Endothelial cell of umbilical vein (primary cell): ENCODE measurements at regions not wholly inside any gene's neighbourhood (a gene's known extent, or its start where the extent isn't known, plus 50 kb on each side); places are given as distances from the start of the nearest gene placed in this dataset.
"Not testable (repeated sequence)": the region's sequence is repeated elsewhere in the genome, so short reads cannot be mapped to it uniquely, and the experiment has no call there.

Source experiments
- BruUV-seq: library from RNA; stranded (reverse); fragments of 400-500 nt; replicated peaks from 2 replicates; lab custom pipeline; 2021; lab: Mats Ljungman, UMichigan
- CTCF ChIA-PET: fragments of 300-600, 350-600 bp; sonication (Branson Sonifier 250); formaldehyde crosslinking; loops from one replicate; lab custom pipeline; 2021; ENCODE audit warnings: antibody characterized with exemption, inconsistent platforms; lab: Charles Lee
- POLR2A ChIA-PET: fragments of 300-600, 350-600 bp; sonication (Branson Sonifier 250); formaldehyde crosslinking; loops from one replicate; lab custom pipeline; 2021; ENCODE audit warnings: antibody characterized with exemption, inconsistent platforms; lab: Charles Lee
- DNase-seq: peaks from one replicate; pipeline ENCODE4 v3.0.0-alpha.2; 2011; ENCODE audit warnings: low read depth, low spot score
- FAIRE-seq: peaks from 2 replicates; lab custom pipeline; 2011; peaks lifted over from hg19 to GRCh38; lab: Jason Lieb, UNC
- H2AFZ ChIP-seq: 2 replicates; pipeline ENCODE4 v1.6.0; 2012; ENCODE audit warnings: low read depth, low read length, control low read depth, inconsistent platforms
- H3K27ac ChIP-seq: 2 replicates; pipeline ENCODE4 v1.5.1; 2011; ENCODE audit warnings: low read depth, mild to moderate bottlenecking, control low read depth, low read length, moderate library complexity; ENCODE audit not compliant: insufficient read depth
- H3K27me3 ChIP-seq, 2 experiments: 2 replicates each; pipeline versions ENCODE4 v1.6.0 to v1.6.1; 2011; ENCODE audit warnings: low read length in 2 of 2, mixed read lengths in 1 of 2; ENCODE audit not compliant: control insufficient read depth in 2 of 2, insufficient read depth in 2 of 2
- H3K36me3 ChIP-seq, 2 experiments: 2 replicates in 1 of 2; 3 replicates in 1 of 2; pipeline ENCODE4 v1.5.1; 2011; ENCODE audit warnings: low read length in 2 of 2, mild to moderate bottlenecking in 1 of 2, moderate library complexity in 1 of 2; ENCODE audit not compliant: control insufficient read depth in 2 of 2, insufficient read depth in 2 of 2; ENCODE audit errors: extremely low read depth in 1 of 2
- H3K4me1 ChIP-seq: 3 replicates; pipeline ENCODE4 v1.5.1; 2011; ENCODE audit warnings: mild to moderate bottlenecking, low read length; ENCODE audit not compliant: control insufficient read depth, insufficient read depth; ENCODE audit errors: extremely low read depth
- H3K4me2 ChIP-seq: 2 replicates; pipeline ENCODE4 v1.6.1; 2011; ENCODE audit warnings: low read length, control low read depth, mixed read lengths; ENCODE audit not compliant: insufficient read depth
- H3K4me3 ChIP-seq, 3 experiments: fragments of 200-600 bp in 1 of 3; sonication (generic), shearing (Covaris generic) in 1 of 3; replicated peaks in 1 of 3; 2 replicates each; pipeline ENCODE4 v1.5.1; 2011 to 2016; ENCODE audit warnings: control low read depth in 3 of 3, low read length in 3 of 3, mild to moderate bottlenecking in 2 of 3, inconsistent platforms in 1 of 3, low read depth in 1 of 3, moderate library complexity in 1 of 3; ENCODE audit not compliant: insufficient read depth in 1 of 3
- H3K79me2 ChIP-seq: 2 replicates; pipeline ENCODE4 v1.6.0; 2012; ENCODE audit warnings: low read length, inconsistent platforms; ENCODE audit not compliant: control insufficient read depth, insufficient read depth
- H3K9ac ChIP-seq: replicated peaks from 2 replicates; pipeline ENCODE3; 2011; ENCODE audit warnings: low read length, control low read depth; ENCODE audit not compliant: insufficient read depth; ENCODE audit errors: extremely low read depth
- H3K9me1 ChIP-seq: replicated peaks from 3 replicates; pipeline ENCODE4 v1.6.0; 2011; ENCODE audit warnings: mild to moderate bottlenecking, low read length; ENCODE audit not compliant: control insufficient read depth, insufficient read depth; ENCODE audit errors: extremely low read depth
- H3K9me3 ChIP-seq: replicated peaks from 2 replicates; pipeline ENCODE4 v1.5.1; 2012; ENCODE audit warnings: low read length, inconsistent platforms; ENCODE audit not compliant: control insufficient read depth, insufficient read depth
- H4K20me1 ChIP-seq: replicated peaks from 2 replicates; pipeline ENCODE3; 2011; ENCODE audit warnings: mild to moderate bottlenecking, low read length; ENCODE audit not compliant: control insufficient read depth, insufficient read depth; ENCODE audit errors: extremely low read depth
- CTCF ChIP-seq, 2 donors: IDR thresholded peaks; 1 replicate in 1 of 2; 2 replicates in 1 of 2; pipeline ENCODE4 v1.5.1; 2011; ENCODE audit warnings: low read length in 2 of 2, mild to moderate bottlenecking in 2 of 2, moderate library complexity in 2 of 2, control low read depth in 1 of 2, inconsistent platforms in 1 of 2, low read depth in 1 of 2; ENCODE audit not compliant: insufficient read depth in 1 of 2; ENCODE audit errors: extremely low read depth in 1 of 2
- EZH2 ChIP-seq: IDR thresholded peaks from 2 replicates; pipeline ENCODE4 v1.6.1; 2012; ENCODE audit warnings: borderline replicate concordance, low read depth, mild to moderate bottlenecking, moderate library complexity, low read length, inconsistent platforms; ENCODE audit not compliant: severe bottlenecking
- FOS ChIP-seq: IDR thresholded peaks from 2 replicates; pipeline ENCODE4 v1.6.1; 2011; ENCODE audit warnings: mild to moderate bottlenecking, low read length, moderate library complexity, borderline replicate concordance; ENCODE audit not compliant: insufficient read depth
- JUN ChIP-seq: IDR thresholded peaks from 2 replicates; pipeline ENCODE4 v1.6.1; 2011; ENCODE audit warnings: borderline replicate concordance, low read depth; ENCODE audit not compliant: insufficient read length, insufficient read depth
- MYC ChIP-seq: IDR thresholded peaks from one replicate; pipeline ENCODE4 v1.6.1; 2011; ENCODE audit warnings: mild to moderate bottlenecking, low read depth, low read length
- dilution Hi-C: fragments of 300-500 bp; cut with MboI; formaldehyde crosslinking; loops from one replicate; pipeline ENCODE4 v1.15.0; 2019; ENCODE audit warnings: low sequenced_read_pairs; ENCODE audit not compliant: extremely low pct_ligation_motif_present
- intact Hi-C: fragments of 100-400 bp; cut with micrococcal nuclease; formaldehyde crosslinking; loops from one replicate; pipeline ENCODE4 v1.10.0; 2022
- TF ChIP-seq, protein P1 (sequence below): IDR thresholded peaks from 2 replicates; pipeline ENCODE4 v1.6.1; 2011; ENCODE audit not compliant: insufficient read depth, insufficient read length

DNA sequence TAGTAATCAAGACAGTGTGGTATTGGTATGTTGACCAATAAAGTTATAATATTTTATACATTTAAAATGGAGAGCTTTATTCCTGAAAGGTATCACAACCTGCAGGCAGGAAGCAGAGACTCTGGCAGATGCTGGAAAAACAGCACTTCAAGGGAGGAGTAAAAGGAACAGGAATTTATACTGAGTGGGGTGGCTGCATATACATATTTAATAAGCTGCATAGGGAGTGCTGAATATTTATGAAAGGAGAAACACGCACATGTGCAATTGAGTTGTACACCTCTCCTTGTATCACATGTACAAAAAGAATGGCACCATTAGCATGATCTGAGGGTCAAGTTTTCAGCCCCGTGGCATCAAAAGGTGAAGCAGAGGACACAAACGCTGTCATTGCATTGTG is 104.9 kb upstream of the PAXBP1 start:
- no peaks in the 10 kb centered on the region for H3K9me3 ChIP-seq
- no peak overlapping the region for H3K27ac ChIP-seq
- H4K20me1 ChIP-seq = no peaks in the 10 kb centered on the region
- peaks cover under 1 to 11% of the 10 kb centered on the region in 2 experiments for H3K27me3 ChIP-seq
- ChIA-PET CTCF (no interaction called here), POLR2A (no interaction called here)
- no peak overlapping the region for H3K9ac ChIP-seq
- intact Hi-C loops (no loop called here), dilution Hi-C loops (no loop called here)
- no peak overlapping the region for H2AFZ ChIP-seq
- TF ChIP-seq JUN (no peak), EZH2 (no peak), FOS (no peak), MYC (no peak), CTCF (IDR thresholded peaks at IDR 0.05; ENCODE audit: extremely low read depth in 1 of 2, insufficient read depth in 1 of 2, low read depth in 1 of 2, low read length in 2 of 2) (no peak)
- TF ChIP-seq, protein P1, sequence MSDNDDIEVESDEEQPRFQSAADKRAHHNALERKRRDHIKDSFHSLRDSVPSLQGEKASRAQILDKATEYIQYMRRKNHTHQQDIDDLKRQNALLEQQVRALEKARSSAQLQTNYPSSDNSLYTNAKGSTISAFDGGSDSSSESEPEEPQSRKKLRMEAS = no peak
- no peak overlapping the region for H3K4me3 ChIP-seq
- DNase-seq (no peak), FAIRE-seq (no peak)
- H3K9me1 ChIP-seq = no peaks in the 10 kb centered on the region
- no peak overlapping the region for H3K4me2 ChIP-seq
- H3K36me3 ChIP-seq = no peaks in the 10 kb centered on the region
- BruUV-seq = no TSS peak
- no peaks in the 10 kb centered on the region for H3K79me2 ChIP-seq
- H3K4me1 ChIP-seq = no peaks in the 10 kb centered on the region

GRCh38 chr21:32877888-32878287 is 106.3 kb upstream of the PAXBP1 start:
- H4K20me1 ChIP-seq, H3K27ac ChIP-seq, H3K9ac ChIP-seq, H3K4me1 ChIP-seq, H2AFZ ChIP-seq, H3K79me2 ChIP-seq, CTCF ChIA-PET, DNase-seq, dilution Hi-C loops, BruUV-seq, intact Hi-C loops, H3K36me3 ChIP-seq, H3K9me1 ChIP-seq, H3K9me3 ChIP-seq, H3K4me3 ChIP-seq, FAIRE-seq, H3K4me2 ChIP-seq, POLR2A ChIA-PET: not testable (repeated sequence)
- H3K27me3 ChIP-seq = peaks cover 3 to 11% of the 10 kb centered on the region in 2 experiments
